NB4 (cell line): ENCODE measurements at regions not wholly inside any gene's neighbourhood (a gene's known extent, or its start where the extent isn't known, plus 50 kb on each side); places are given as distances from the start of the nearest gene placed in this dataset.

Experiments used
- POLR2A ChIP-seq: IDR thresholded peaks from 2 replicates; pipeline ENCODE4 v1.6.1; 2011; ENCODE audit warnings: mild to moderate bottlenecking; ENCODE audit not compliant: insufficient read length; ENCODE audit errors: extremely low read depth
- TF ChIP-seq, protein P1 (sequence below): IDR thresholded peaks from one replicate; pipeline ENCODE4 v1.5.1; 2012; ENCODE audit warnings: low read depth, low read length

- TF ChIP-seq, protein P1, sequence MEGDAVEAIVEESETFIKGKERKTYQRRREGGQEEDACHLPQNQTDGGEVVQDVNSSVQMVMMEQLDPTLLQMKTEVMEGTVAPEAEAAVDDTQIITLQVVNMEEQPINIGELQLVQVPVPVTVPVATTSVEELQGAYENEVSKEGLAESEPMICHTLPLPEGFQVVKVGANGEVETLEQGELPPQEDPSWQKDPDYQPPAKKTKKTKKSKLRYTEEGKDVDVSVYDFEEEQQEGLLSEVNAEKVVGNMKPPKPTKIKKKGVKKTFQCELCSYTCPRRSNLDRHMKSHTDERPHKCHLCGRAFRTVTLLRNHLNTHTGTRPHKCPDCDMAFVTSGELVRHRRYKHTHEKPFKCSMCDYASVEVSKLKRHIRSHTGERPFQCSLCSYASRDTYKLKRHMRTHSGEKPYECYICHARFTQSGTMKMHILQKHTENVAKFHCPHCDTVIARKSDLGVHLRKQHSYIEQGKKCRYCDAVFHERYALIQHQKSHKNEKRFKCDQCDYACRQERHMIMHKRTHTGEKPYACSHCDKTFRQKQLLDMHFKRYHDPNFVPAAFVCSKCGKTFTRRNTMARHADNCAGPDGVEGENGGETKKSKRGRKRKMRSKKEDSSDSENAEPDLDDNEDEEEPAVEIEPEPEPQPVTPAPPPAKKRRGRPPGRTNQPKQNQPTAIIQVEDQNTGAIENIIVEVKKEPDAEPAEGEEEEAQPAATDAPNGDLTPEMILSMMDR: no peak
- no peak for TF ChIP-seq POLR2A
These were observed 70.0 kb upstream of the CCDC54 start for GRCh38 chr3:107307205-107307604.
